GM23338 (cell line): ENCODE measurements at regions not wholly inside any gene's neighbourhood (a gene's known extent, or its start where the extent isn't known, plus 50 kb on each side); places are given as distances from the start of the nearest gene placed in this dataset.

Experiments used
- ATAC-seq: fragments of 200-7000 bp; cut with Tn5 transposase; 3 replicates; pipeline ENCODE4 v1.9.1; 2020
- DNase-seq: peaks from one replicate; pipeline ENCODE4 v3.0.0-alpha.2; 2015; ENCODE audit warnings: low spot score
- H2AFZ ChIP-seq: fragments of 200-600 bp; sonication (generic); 2 replicates; pipeline ENCODE4 v1.8.0; 2016; ENCODE audit warnings: antibody characterized with exemption, mild to moderate bottlenecking, moderate library complexity
- H3F3A ChIP-seq: fragments of 200-600 bp; sonication (generic); replicated peaks from 2 replicates; pipeline ENCODE4 v1.8.0; 2017; ENCODE audit warnings: antibody characterized with exemption, mixed run types, low read depth
- H3K27ac ChIP-seq: fragments of 200-600 bp; sonication (generic); 2 replicates; pipeline ENCODE4 v1.6.1; 2016; ENCODE audit warnings: low read depth
- H3K27me3 ChIP-seq: fragments of 200-600 bp; sonication (generic); 2 replicates; pipeline ENCODE4 v1.8.0; 2016; ENCODE audit warnings: mild to moderate bottlenecking, mixed run types, moderate library complexity; ENCODE audit not compliant: insufficient read depth
- H3K36me3 ChIP-seq: fragments of 200-600 bp; sonication (generic); 2 replicates; pipeline ENCODE4 v1.8.0; 2016; ENCODE audit warnings: mild to moderate bottlenecking; ENCODE audit not compliant: insufficient read depth
- H3K4me1 ChIP-seq: fragments of 200-600 bp; sonication (generic); 2 replicates; pipeline ENCODE4 v1.8.0; 2016; ENCODE audit warnings: mild to moderate bottlenecking, moderate library complexity; ENCODE audit not compliant: insufficient read depth
- H3K4me2 ChIP-seq: fragments of 200-600 bp; sonication (generic); 2 replicates; pipeline ENCODE4 v1.7.1; 2017; ENCODE audit warnings: mixed run types
- H3K4me3 ChIP-seq: fragments of 200-600 bp; sonication (generic); 2 replicates; pipeline ENCODE4 v1.6.1; 2016; ENCODE audit warnings: mixed run types
- H3K79me2 ChIP-seq: fragments of 200-600 bp; sonication (generic); replicated peaks from 2 replicates; pipeline ENCODE4 v1.8.0; 2017; ENCODE audit warnings: mild to moderate bottlenecking; ENCODE audit not compliant: insufficient read depth
- H3K9me2 ChIP-seq: fragments of 200-600 bp; sonication (generic); 2 replicates; pipeline ENCODE4 v1.8.0; 2017; ENCODE audit not compliant: insufficient read depth
- H4K20me1 ChIP-seq: fragments of 200-600 bp; sonication (generic); replicated peaks from 2 replicates; pipeline ENCODE4 v1.8.0; 2017; ENCODE audit warnings: mild to moderate bottlenecking; ENCODE audit not compliant: insufficient read depth
- H3K27ac Mint-ChIP-seq: 2 replicates; pipeline ENCODE4 v1.8.0; 2020; ENCODE audit warnings: inconsistent platforms, mild to moderate bottlenecking, moderate library complexity, mixed read lengths
- H3K27me3 Mint-ChIP-seq: 3 replicates; pipeline ENCODE4 v1.8.0; 2022; ENCODE audit warnings: low read depth, mild to moderate bottlenecking, moderate library complexity, mixed read lengths, inconsistent platforms; ENCODE audit not compliant: insufficient read depth, poor library complexity
- H3K36me3 Mint-ChIP-seq: 3 replicates; pipeline ENCODE4 v1.8.0; 2021; ENCODE audit warnings: low read depth, mild to moderate bottlenecking, inconsistent platforms, moderate library complexity, mixed read lengths
- H3K4me1 Mint-ChIP-seq: 3 replicates; pipeline ENCODE4 v1.8.0; 2020; ENCODE audit warnings: mild to moderate bottlenecking, inconsistent platforms, mixed read lengths
- H3K4me3 Mint-ChIP-seq: 3 replicates; pipeline ENCODE4 v1.8.0; 2021; ENCODE audit warnings: moderate library complexity, mild to moderate bottlenecking, inconsistent platforms, mixed read lengths
- H3K9me3 Mint-ChIP-seq: 3 replicates; pipeline ENCODE4 v1.8.0; 2020; ENCODE audit warnings: moderate library complexity, mild to moderate bottlenecking, inconsistent platforms, mixed read lengths
- CREB1 ChIP-seq: fragments of 250-450 bp; sonication (Bioruptor Pico); IDR thresholded peaks from 2 replicates; pipeline ENCODE4 v1.5.0; 2020; ENCODE audit warnings: low read depth, mild to moderate bottlenecking, moderate library complexity
- CTCF ChIP-seq, 2 experiments: fragments of 200-600 bp in 1 of 2; sonication (generic) in 1 of 2; conservative IDR thresholded peaks; 2 replicates each; pipeline versions ENCODE4 v1.5.1 to v1.6.1; 2016 to 2017; ENCODE audit warnings: antibody characterized with exemption in 2 of 2, low read depth in 2 of 2, mild to moderate bottlenecking in 2 of 2, moderate library complexity in 1 of 2
- ETS1 ChIP-seq: IDR thresholded peaks from 2 replicates; pipeline ENCODE4 v1.6.1; 2016; ENCODE audit warnings: antibody characterized with exemption
- EZH2 ChIP-seq: fragments of 200-600 bp; sonication (generic); IDR thresholded peaks from one replicate; pipeline ENCODE4 v1.8.0; 2017; ENCODE audit warnings: antibody characterized with exemption, mild to moderate bottlenecking, low read depth; ENCODE audit not compliant: unreplicated experiment
- EZH2phosphoT487 ChIP-seq: fragments of 200-600 bp; sonication (generic); IDR thresholded peaks from one replicate; pipeline ENCODE4 v1.8.1; 2018; ENCODE audit warnings: antibody characterized with exemption; ENCODE audit not compliant: unreplicated experiment
- JUNB ChIP-seq: IDR thresholded peaks from one replicate; pipeline ENCODE4 v1.6.1; 2016; ENCODE audit warnings: antibody characterized with exemption; ENCODE audit not compliant: unreplicated experiment
- NANOG ChIP-seq: IDR thresholded peaks from 2 replicates; pipeline ENCODE4 v1.6.1; 2016; ENCODE audit warnings: antibody characterized with exemption, borderline replicate concordance
- POLR2AphosphoS5 ChIP-seq: IDR thresholded peaks from 2 replicates; pipeline ENCODE4 v1.6.1; 2016; ENCODE audit warnings: antibody characterized with exemption, low read depth
- STAT1 ChIP-seq: IDR thresholded peaks from one replicate; pipeline ENCODE4 v1.6.1; 2016; ENCODE audit warnings: antibody characterized with exemption; ENCODE audit not compliant: unreplicated experiment
- ZNF114 ChIP-seq: fragments of 250-450 bp; sonication (Bioruptor Pico); IDR thresholded peaks from 2 replicates; pipeline ENCODE4 v1.5.0; 2020; ENCODE audit warnings: mild to moderate bottlenecking, moderate library complexity
- ZNF331 ChIP-seq: fragments of 250-450 bp; sonication (Bioruptor Pico); IDR thresholded peaks from 2 replicates; pipeline ENCODE4 v1.5.0; 2020; ENCODE audit warnings: low read depth, mild to moderate bottlenecking, moderate library complexity
- ZNF462 ChIP-seq: fragments of 250-450 bp; sonication (Bioruptor Pico); IDR thresholded peaks from 2 replicates; pipeline ENCODE4 v1.5.0; 2020; ENCODE audit warnings: mild to moderate bottlenecking, moderate library complexity
- TF ChIP-seq, protein P1 (sequence below): IDR thresholded peaks from one replicate; pipeline ENCODE4 v1.6.1; 2018; ENCODE audit warnings: antibody characterized with exemption; ENCODE audit not compliant: unreplicated experiment

GRCh38 chr5:58043032-58043945 lies 416.6 kb downstream of the PLK2 start:
- Histone ChIP-seq H3K9me2 (no peaks in the 10 kb centered on the region), H4K20me1 (no peaks in the 10 kb centered on the region), H3K27me3 (no peaks in the 10 kb centered on the region), H3K36me3 (no peaks in the 10 kb centered on the region), H3K4me1 (no peaks in the 10 kb centered on the region), H3F3A (no peaks in the 10 kb centered on the region), H2AFZ (no peak overlapping the region; the same call in 1 of the 2 replicates), H3K79me2 (no peaks in the 10 kb centered on the region), H3K4me2 (no peak overlapping the region), H3K27ac (no peak overlapping the region), H3K4me3 (no peak overlapping the region)
- H3K27me3 Mint-ChIP-seq, result no peaks in the 10 kb centered on the region
- no peak overlapping the region for H3K4me3 Mint-ChIP-seq
- H3K4me1 Mint-ChIP-seq, result no peaks in the 10 kb centered on the region
- H3K27ac Mint-ChIP-seq, result no peak overlapping the region
- DNase-seq (no peak), ATAC-seq (no peak)
- no peak for TF ChIP-seq ZNF331 (CRISPR knock-in tag)
- TF ChIP-seq CREB1 (CRISPR knock-in tag), result no peak
- TF ChIP-seq STAT1, result no peak
- TF ChIP-seq EZH2, result no peak
- no peak for TF ChIP-seq JUNB
- no peak for TF ChIP-seq POLR2AphosphoS5
- no peak for TF ChIP-seq ZNF114 (CRISPR knock-in tag)
- no peak for TF ChIP-seq NANOG
- TF ChIP-seq, protein P1, sequence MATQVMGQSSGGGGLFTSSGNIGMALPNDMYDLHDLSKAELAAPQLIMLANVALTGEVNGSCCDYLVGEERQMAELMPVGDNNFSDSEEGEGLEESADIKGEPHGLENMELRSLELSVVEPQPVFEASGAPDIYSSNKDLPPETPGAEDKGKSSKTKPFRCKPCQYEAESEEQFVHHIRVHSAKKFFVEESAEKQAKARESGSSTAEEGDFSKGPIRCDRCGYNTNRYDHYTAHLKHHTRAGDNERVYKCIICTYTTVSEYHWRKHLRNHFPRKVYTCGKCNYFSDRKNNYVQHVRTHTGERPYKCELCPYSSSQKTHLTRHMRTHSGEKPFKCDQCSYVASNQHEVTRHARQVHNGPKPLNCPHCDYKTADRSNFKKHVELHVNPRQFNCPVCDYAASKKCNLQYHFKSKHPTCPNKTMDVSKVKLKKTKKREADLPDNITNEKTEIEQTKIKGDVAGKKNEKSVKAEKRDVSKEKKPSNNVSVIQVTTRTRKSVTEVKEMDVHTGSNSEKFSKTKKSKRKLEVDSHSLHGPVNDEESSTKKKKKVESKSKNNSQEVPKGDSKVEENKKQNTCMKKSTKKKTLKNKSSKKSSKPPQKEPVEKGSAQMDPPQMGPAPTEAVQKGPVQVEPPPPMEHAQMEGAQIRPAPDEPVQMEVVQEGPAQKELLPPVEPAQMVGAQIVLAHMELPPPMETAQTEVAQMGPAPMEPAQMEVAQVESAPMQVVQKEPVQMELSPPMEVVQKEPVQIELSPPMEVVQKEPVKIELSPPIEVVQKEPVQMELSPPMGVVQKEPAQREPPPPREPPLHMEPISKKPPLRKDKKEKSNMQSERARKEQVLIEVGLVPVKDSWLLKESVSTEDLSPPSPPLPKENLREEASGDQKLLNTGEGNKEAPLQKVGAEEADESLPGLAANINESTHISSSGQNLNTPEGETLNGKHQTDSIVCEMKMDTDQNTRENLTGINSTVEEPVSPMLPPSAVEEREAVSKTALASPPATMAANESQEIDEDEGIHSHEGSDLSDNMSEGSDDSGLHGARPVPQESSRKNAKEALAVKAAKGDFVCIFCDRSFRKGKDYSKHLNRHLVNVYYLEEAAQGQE, result no peak
- no peak for TF ChIP-seq CTCF (conservative IDR thresholded peaks at IDR 0.05; ENCODE audit: low read depth in 2 of 2)
- no peak for TF ChIP-seq ZNF462 (CRISPR knock-in tag)
- no peak for TF ChIP-seq ETS1
- no peak for TF ChIP-seq EZH2phosphoT487
- no peaks in the 10 kb centered on the region for H3K36me3 Mint-ChIP-seq
- no peaks in the 10 kb centered on the region for H3K9me3 Mint-ChIP-seq
